ENCODE measurements at regions not wholly inside any gene's neighbourhood (a gene's known extent, or its start where the extent isn't known, plus 50 kb on each side); places are given as distances from the start of the nearest gene placed in this dataset.

DNA sequence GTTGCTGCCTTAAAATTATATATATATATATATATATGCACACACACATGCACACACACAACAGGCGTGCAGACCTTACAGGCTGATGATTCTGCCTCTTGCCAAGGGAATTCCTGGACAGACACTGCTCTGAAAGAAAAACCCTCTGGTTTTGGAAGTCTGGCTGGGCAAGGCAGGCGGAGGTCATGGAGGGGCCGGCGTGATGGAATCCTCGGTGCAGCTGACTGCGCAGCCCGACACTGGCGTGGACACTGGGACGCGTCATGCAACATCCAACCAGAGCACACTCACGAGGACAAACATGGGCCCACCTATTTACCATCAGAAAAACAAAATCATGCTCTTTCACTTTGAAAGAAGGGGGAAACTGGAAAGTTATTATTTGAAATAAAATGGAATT lies 235.3 kb downstream of the ZNF516 start:
- H2AFZ ChIP-seq: no peak overlapping the region
- intact Hi-C loops (cut with micrococcal nuclease; ENCODE audit: unreplicated experiment): no loop called here
- CTCF ChIA-PET: interaction anchor here (0.6 kb wide), 1 partner anchor 92 kb away, joined by 5 read pairs; no protein-coding TSS in a partner anchor

DNA sequence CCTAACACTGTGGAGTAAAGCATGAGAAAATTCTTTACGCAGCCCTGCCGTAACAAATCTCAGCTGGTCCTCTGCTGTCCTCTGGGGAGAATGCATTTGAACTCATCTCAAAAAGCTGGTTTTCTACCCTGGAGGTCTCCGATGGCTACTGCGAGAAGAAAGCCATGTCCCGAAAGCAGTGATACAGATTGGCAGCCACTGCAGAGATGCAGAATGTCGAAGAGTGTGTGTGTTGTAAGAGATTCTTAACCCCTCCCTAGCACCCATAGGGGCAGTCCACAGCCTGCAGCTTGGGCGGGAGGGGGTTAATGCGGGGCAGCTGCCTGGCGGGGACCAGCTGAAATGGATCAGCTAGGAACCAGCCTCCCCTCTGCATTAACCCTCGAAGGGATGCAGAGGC lies 235.9 kb downstream of the ZNF516 start:
- Histone ChIP-seq H3K4me2 (no peak overlapping the region), H3K27ac (no peak overlapping the region), H3K9me3 (ENCODE audit: insufficient read depth, low read depth) (no peaks in the 10 kb centered on the region), H4K20me1 (ENCODE audit: insufficient read depth) (no peaks in the 10 kb centered on the region), H2AFZ (no peak overlapping the region), H3K36me3 (ENCODE audit: low read depth) (no peaks in the 10 kb centered on the region), H3F3A (ENCODE audit: insufficient read depth, low read depth) (no peaks in the 10 kb centered on the region), H3K4me1 (replicated peaks; ENCODE audit: insufficient read depth) (no peaks in the 10 kb centered on the region), H3K4me3 (no peak overlapping the region), H3K79me2 (ENCODE audit: low read depth) (no peaks in the 10 kb centered on the region), H3K27me3 (ENCODE audit: insufficient read depth, low read depth) (peaks cover 86% of the 10 kb centered on the region), H3K9me2 (ENCODE audit: insufficient read depth) (no peaks in the 10 kb centered on the region)
- no peak for DNase-seq
- no TSS peak for BruUV-seq (replicated peaks)
- ChIA-PET POLR2A (ENCODE audit: unreplicated experiment) (no interaction called here), CTCF (no interaction called here)
- intact Hi-C loops (cut with micrococcal nuclease; ENCODE audit: unreplicated experiment): no loop called here
- TF ChIP-seq, protein P1, sequence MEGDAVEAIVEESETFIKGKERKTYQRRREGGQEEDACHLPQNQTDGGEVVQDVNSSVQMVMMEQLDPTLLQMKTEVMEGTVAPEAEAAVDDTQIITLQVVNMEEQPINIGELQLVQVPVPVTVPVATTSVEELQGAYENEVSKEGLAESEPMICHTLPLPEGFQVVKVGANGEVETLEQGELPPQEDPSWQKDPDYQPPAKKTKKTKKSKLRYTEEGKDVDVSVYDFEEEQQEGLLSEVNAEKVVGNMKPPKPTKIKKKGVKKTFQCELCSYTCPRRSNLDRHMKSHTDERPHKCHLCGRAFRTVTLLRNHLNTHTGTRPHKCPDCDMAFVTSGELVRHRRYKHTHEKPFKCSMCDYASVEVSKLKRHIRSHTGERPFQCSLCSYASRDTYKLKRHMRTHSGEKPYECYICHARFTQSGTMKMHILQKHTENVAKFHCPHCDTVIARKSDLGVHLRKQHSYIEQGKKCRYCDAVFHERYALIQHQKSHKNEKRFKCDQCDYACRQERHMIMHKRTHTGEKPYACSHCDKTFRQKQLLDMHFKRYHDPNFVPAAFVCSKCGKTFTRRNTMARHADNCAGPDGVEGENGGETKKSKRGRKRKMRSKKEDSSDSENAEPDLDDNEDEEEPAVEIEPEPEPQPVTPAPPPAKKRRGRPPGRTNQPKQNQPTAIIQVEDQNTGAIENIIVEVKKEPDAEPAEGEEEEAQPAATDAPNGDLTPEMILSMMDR (conservative IDR thresholded peaks at IDR 0.05): no peak
- TF ChIP-seq EZH2 (IDR thresholded peaks at IDR 0.05; ENCODE audit: low read depth): no peak

More for the DNA sequence above, 235.3 kb downstream of the ZNF516 start:
- no peak overlapping the region for H3K27ac ChIP-seq
- no peaks in the 10 kb centered on the region for H4K20me1 ChIP-seq (ENCODE audit: insufficient read depth)
- no peak overlapping the region for H3K4me2 ChIP-seq
- no peaks in the 10 kb centered on the region for H3K79me2 ChIP-seq (ENCODE audit: low read depth)
- H3K27me3 ChIP-seq (ENCODE audit: insufficient read depth, low read depth): peaks cover 86% of the 10 kb centered on the region
- no peaks in the 10 kb centered on the region for H3K36me3 ChIP-seq (ENCODE audit: low read depth)
- POLR2A ChIA-PET (ENCODE audit: unreplicated experiment): no interaction called here
- no peaks in the 10 kb centered on the region for H3K4me1 ChIP-seq (replicated peaks; ENCODE audit: insufficient read depth)
- no peaks in the 10 kb centered on the region for H3F3A ChIP-seq (ENCODE audit: insufficient read depth, low read depth)
- TF ChIP-seq EZH2 (IDR thresholded peaks at IDR 0.05; ENCODE audit: low read depth): no peak
- TF ChIP-seq, protein P1 (conservative IDR thresholded peaks at IDR 0.05): no peak
- no peak for DNase-seq
- no TSS peak for BruUV-seq (replicated peaks)
- H3K4me3 ChIP-seq: no peak overlapping the region
- no peaks in the 10 kb centered on the region for H3K9me3 ChIP-seq (ENCODE audit: insufficient read depth, low read depth)
- H3K9me2 ChIP-seq (ENCODE audit: insufficient read depth): no peaks in the 10 kb centered on the region

DNA sequence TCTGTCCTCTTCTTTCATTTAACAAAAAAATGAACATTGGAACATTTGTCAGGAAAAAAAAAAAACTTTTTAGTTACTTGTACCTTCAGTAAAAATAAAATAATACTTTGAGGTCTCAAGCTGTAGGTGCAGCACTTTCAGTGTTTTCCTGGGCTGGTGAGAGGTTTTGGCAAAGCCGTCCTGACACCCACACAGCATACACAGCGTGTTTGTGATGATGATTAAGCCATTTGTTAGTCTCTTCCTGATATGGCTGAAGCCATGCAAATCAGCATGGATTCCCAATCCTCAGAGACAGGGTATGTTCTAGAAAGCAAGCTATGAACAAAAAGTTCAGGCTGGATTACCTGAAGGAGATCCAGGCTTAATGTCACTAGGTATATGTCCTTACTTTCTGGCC lies 236.8 kb downstream of the ZNF516 start:
- H3F3A ChIP-seq (ENCODE audit: insufficient read depth, low read depth): no peaks in the 10 kb centered on the region
- H3K79me2 ChIP-seq (ENCODE audit: low read depth): no peaks in the 10 kb centered on the region
- DNase-seq: no peak
- no peak overlapping the region for H3K27ac ChIP-seq
- peaks cover 85% of the 10 kb centered on the region for H3K27me3 ChIP-seq (ENCODE audit: insufficient read depth, low read depth)
- CTCF ChIA-PET: no interaction called here
- H3K4me1 ChIP-seq (replicated peaks; ENCODE audit: insufficient read depth): no peaks in the 10 kb centered on the region
- no peaks in the 10 kb centered on the region for H4K20me1 ChIP-seq (ENCODE audit: insufficient read depth)
- H2AFZ ChIP-seq: no peak overlapping the region
- no peaks in the 10 kb centered on the region for H3K9me3 ChIP-seq (ENCODE audit: insufficient read depth, low read depth)
- H3K9me2 ChIP-seq (ENCODE audit: insufficient read depth): no peaks in the 10 kb centered on the region
- BruUV-seq (replicated peaks): no TSS peak
- H3K4me2 ChIP-seq: no peak overlapping the region
- no peaks in the 10 kb centered on the region for H3K36me3 ChIP-seq (ENCODE audit: low read depth)
- intact Hi-C loops (cut with micrococcal nuclease; ENCODE audit: unreplicated experiment): no loop called here
- POLR2A ChIA-PET (ENCODE audit: unreplicated experiment): no interaction called here
- no peak overlapping the region for H3K4me3 ChIP-seq
- no peak for TF ChIP-seq EZH2 (IDR thresholded peaks at IDR 0.05; ENCODE audit: low read depth)

DNA sequence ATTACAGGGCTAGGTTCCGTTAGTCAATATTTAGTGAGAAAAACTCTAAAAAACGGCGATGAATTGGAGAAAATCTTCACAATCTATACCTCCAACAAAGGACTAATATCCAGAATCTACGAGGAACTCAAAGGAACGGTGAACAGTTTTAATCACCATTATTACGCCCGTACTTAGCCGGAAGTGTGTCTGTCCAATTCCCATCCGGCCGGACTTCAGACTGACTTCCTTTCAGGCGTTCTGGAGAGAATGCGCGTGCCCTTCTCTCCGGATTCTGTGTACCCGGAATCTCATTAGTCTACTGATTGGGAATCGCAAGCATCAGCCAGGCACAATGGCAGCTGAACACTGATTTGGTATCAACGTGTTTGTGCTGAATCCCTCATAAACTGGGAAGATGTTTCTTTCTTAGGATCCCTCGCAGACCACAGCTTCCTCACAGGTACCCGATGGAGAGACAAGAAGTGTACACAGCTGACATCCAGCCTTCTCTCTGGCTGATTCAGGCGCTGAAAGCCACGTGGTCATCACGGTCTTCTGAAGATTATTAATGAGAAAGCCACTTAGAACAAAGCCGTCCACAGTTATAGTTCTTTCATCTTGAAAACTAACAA lies 239.9 kb downstream of the ZNF516 start:
- H3K27ac ChIP-seq: no peak overlapping the region
- no peak for DNase-seq
- H2AFZ ChIP-seq: no peak overlapping the region
- no peaks in the 10 kb centered on the region for H3K4me1 ChIP-seq (replicated peaks; ENCODE audit: insufficient read depth)
- no peaks in the 10 kb centered on the region for H3K36me3 ChIP-seq (ENCODE audit: low read depth)
- BruUV-seq (replicated peaks): no TSS peak
- CTCF ChIA-PET: no interaction called here
- H3K79me2 ChIP-seq (ENCODE audit: low read depth): no peaks in the 10 kb centered on the region
- H4K20me1 ChIP-seq (ENCODE audit: insufficient read depth): no peaks in the 10 kb centered on the region
- intact Hi-C loops (cut with micrococcal nuclease; ENCODE audit: unreplicated experiment): no loop called here
- H3K9me3 ChIP-seq (ENCODE audit: insufficient read depth, low read depth): no peaks in the 10 kb centered on the region
- TF ChIP-seq EZH2 (IDR thresholded peaks at IDR 0.05; ENCODE audit: low read depth): no peak
- TF ChIP-seq, protein P1 (conservative IDR thresholded peaks at IDR 0.05): no peak
- no peaks in the 10 kb centered on the region for H3F3A ChIP-seq (ENCODE audit: insufficient read depth, low read depth)
- no peak overlapping the region for H3K4me3 ChIP-seq
- POLR2A ChIA-PET (ENCODE audit: unreplicated experiment): no interaction called here
- H3K4me2 ChIP-seq: no peak overlapping the region
- no peaks in the 10 kb centered on the region for H3K9me2 ChIP-seq (ENCODE audit: insufficient read depth)
- H3K27me3 ChIP-seq (ENCODE audit: insufficient read depth, low read depth): peaks cover 91% of the 10 kb centered on the region
